ENCODE measurements at regions not wholly inside any gene's neighbourhood (a gene's known extent, or its start where the extent isn't known, plus 50 kb on each side); places are given as distances from the start of the nearest gene placed in this dataset.

GRCh38 chr3:13204177-13204581 lies 130.9 kb upstream of the IQSEC1 start:
- no peak overlapping the region for H3K4me3 ChIP-seq (replicated peaks in 1 of 2; ENCODE audit: low read depth in 2 of 2, low read length in 2 of 2)
- no peak for TF ChIP-seq CTCF (IDR thresholded peaks at IDR 0.05; ENCODE audit: low read depth, low read length)
- no peak for DNase-seq (ENCODE audit: low read depth in 2 of 2)

- no peak for TF ChIP-seq CTCF (IDR thresholded peaks at IDR 0.05; ENCODE audit: low read depth, low read length)
- no peak overlapping the region for H3K4me3 ChIP-seq (replicated peaks in 1 of 2; ENCODE audit: low read depth in 2 of 2, low read length in 2 of 2)
- no peak for DNase-seq (ENCODE audit: low read depth in 2 of 2)
These were observed 130.4 kb upstream of the IQSEC1 start for GRCh38 chr3:13203398-13204176.

- DNase-seq (ENCODE audit: low read depth in 2 of 2), result no peak
- no peak for TF ChIP-seq CTCF (IDR thresholded peaks at IDR 0.05; ENCODE audit: low read depth, low read length)
- H3K4me3 ChIP-seq (replicated peaks in 1 of 2; ENCODE audit: low read depth in 2 of 2, low read length in 2 of 2), result no peak overlapping the region
These were observed 129.6 kb upstream of the IQSEC1 start for GRCh38 chr3:13202744-13203397.

GRCh38 chr3:13201851-13202250 lies 128.6 kb upstream of the IQSEC1 start:
- DNase-seq (ENCODE audit: low read depth in 2 of 2), result no peak
- no peak overlapping the region for H3K4me3 ChIP-seq (replicated peaks in 1 of 2; ENCODE audit: low read depth in 2 of 2, low read length in 2 of 2)
- TF ChIP-seq CTCF (IDR thresholded peaks at IDR 0.05; ENCODE audit: low read depth, low read length), result no peak

GRCh38 chr3:13200946-13201345 lies 127.7 kb upstream of the IQSEC1 start:
- peak; percentile 5 for TF ChIP-seq CTCF (IDR thresholded peaks at IDR 0.05; ENCODE audit: low read depth, low read length)
- H3K4me3 ChIP-seq (replicated peaks in 1 of 2; ENCODE audit: low read depth in 2 of 2, low read length in 2 of 2), result no peak overlapping the region
- no peak for DNase-seq (ENCODE audit: low read depth in 2 of 2)

- no peak for TF ChIP-seq CTCF (IDR thresholded peaks at IDR 0.05; ENCODE audit: low read depth, low read length)
- no peak overlapping the region for H3K4me3 ChIP-seq (replicated peaks in 1 of 2; ENCODE audit: low read depth in 2 of 2, low read length in 2 of 2)
- no peak for DNase-seq (ENCODE audit: low read depth in 2 of 2)
These were observed 127.2 kb upstream of the IQSEC1 start for GRCh38 chr3:13200465-13200864.
